H9 (cell line): ENCODE measurements at regions not wholly inside any gene's neighbourhood (a gene's known extent, or its start where the extent isn't known, plus 50 kb on each side); places are given as distances from the start of the nearest gene placed in this dataset.

Source experiments
- DNase-seq: peaks from one replicate; pipeline ENCODE4 v3.0.0-alpha.2; 2017
- H2AFZ ChIP-seq: one replicate; pipeline ENCODE4 v1.6.1; 2013; ENCODE audit warnings: mild to moderate bottlenecking, low read length, control low read depth, moderate library complexity
- H2AK5ac ChIP-seq: 2 replicates; pipeline ENCODE4 v1.6.1; 2013; ENCODE audit warnings: low read length, control low read depth, mixed read lengths; ENCODE audit not compliant: insufficient read length
- H2BK120ac ChIP-seq: one replicate; pipeline ENCODE4 v1.6.1; 2013; ENCODE audit warnings: low read depth, mild to moderate bottlenecking, low read length, control low read depth, inconsistent platforms; ENCODE audit not compliant: poor library complexity, severe bottlenecking
- H2BK12ac ChIP-seq: 2 replicates; pipeline ENCODE4 v1.6.1; 2013; ENCODE audit warnings: low read length, control low read depth, mixed read lengths, low read depth; ENCODE audit not compliant: insufficient read length
- H2BK15ac ChIP-seq: 2 replicates; pipeline ENCODE4 v1.6.1; 2013; ENCODE audit warnings: low read depth, low read length, control low read depth
- H2BK20ac ChIP-seq: one replicate; pipeline ENCODE4 v1.6.1; 2013; ENCODE audit warnings: low read depth, mild to moderate bottlenecking, low read length, control low read depth, inconsistent platforms; ENCODE audit not compliant: poor library complexity, severe bottlenecking
- H2BK5ac ChIP-seq: 2 replicates; pipeline ENCODE4 v1.6.1; 2013; ENCODE audit warnings: low read length, control low read depth, mixed read lengths; ENCODE audit not compliant: insufficient read length
- H3K14ac ChIP-seq: 2 replicates; pipeline ENCODE4 v1.6.1; 2013; ENCODE audit warnings: low read length, control low read depth; ENCODE audit not compliant: insufficient read depth
- H3K18ac ChIP-seq: 2 replicates; pipeline ENCODE4 v1.6.1; 2013; ENCODE audit warnings: low read depth, mild to moderate bottlenecking, mixed read lengths, low read length, control low read depth; ENCODE audit not compliant: insufficient read length
- H3K23ac ChIP-seq: 2 replicates; pipeline ENCODE4 v1.6.1; 2013; ENCODE audit warnings: low read length, control low read depth, mixed read lengths, low read depth; ENCODE audit not compliant: insufficient read length
- H3K23me2 ChIP-seq: 2 replicates; pipeline ENCODE4 v1.6.1; 2013; ENCODE audit warnings: low read depth, mild to moderate bottlenecking, mixed read lengths, low read length, control low read depth; ENCODE audit not compliant: insufficient read length, poor library complexity, severe bottlenecking
- H3K27ac ChIP-seq: 2 replicates; pipeline ENCODE4 v1.5.1; 2013; ENCODE audit warnings: low read length, control low read depth, mixed read lengths, low read depth; ENCODE audit not compliant: insufficient read length
- H3K27me3 ChIP-seq: 2 replicates; pipeline ENCODE4 v1.6.1; 2013; ENCODE audit warnings: low read length, control low read depth, inconsistent platforms; ENCODE audit not compliant: insufficient read depth
- H3K4ac ChIP-seq: 2 replicates; pipeline ENCODE4 v1.6.1; 2013; ENCODE audit warnings: low read depth, mild to moderate bottlenecking, control low read depth, inconsistent platforms, low read length, moderate library complexity
- H3K4me1 ChIP-seq: 2 replicates; pipeline ENCODE4 v1.6.1; 2013; ENCODE audit warnings: low read length, control low read depth, inconsistent platforms; ENCODE audit not compliant: insufficient read depth
- H3K4me2 ChIP-seq: 2 replicates; pipeline ENCODE4 v1.6.1; 2013; ENCODE audit warnings: low read length, control low read depth, mixed read lengths; ENCODE audit not compliant: insufficient read length, insufficient read depth
- H3K56ac ChIP-seq: 2 replicates; pipeline ENCODE4 v1.6.1; 2013; ENCODE audit warnings: low read depth, mild to moderate bottlenecking, mixed read lengths, low read length, control low read depth; ENCODE audit not compliant: insufficient read length
- H3K79me1 ChIP-seq: 2 replicates; pipeline ENCODE4 v1.6.1; 2013; ENCODE audit warnings: low read depth, mild to moderate bottlenecking, moderate library complexity, low read length, control low read depth, inconsistent platforms; ENCODE audit not compliant: insufficient read depth, poor library complexity, severe bottlenecking
- H3K79me2 ChIP-seq: 2 replicates; pipeline ENCODE4 v1.6.1; 2013; ENCODE audit warnings: low read length, control low read depth, inconsistent platforms; ENCODE audit not compliant: insufficient read depth
- H3K9ac ChIP-seq: 2 replicates; pipeline ENCODE4 v1.6.1; 2013; ENCODE audit warnings: low read length, control low read depth, mixed read lengths; ENCODE audit not compliant: insufficient read length; ENCODE audit errors: extremely low read depth
- H3K9me3 ChIP-seq: one replicate; pipeline ENCODE4 v1.6.1; 2013; ENCODE audit warnings: low read depth, low read length, inconsistent platforms; ENCODE audit not compliant: control insufficient read depth
- H3T11ph ChIP-seq: one replicate; pipeline ENCODE4 v1.6.1; 2013; ENCODE audit warnings: mild to moderate bottlenecking, low read length, control low read depth, inconsistent platforms
- H4K20me1 ChIP-seq: one replicate; pipeline ENCODE4 v1.6.1; 2013; ENCODE audit not compliant: control insufficient read depth, insufficient read length, insufficient read depth
- H4K5ac ChIP-seq: 2 replicates; pipeline ENCODE4 v1.6.1; 2013; ENCODE audit warnings: low read depth, mild to moderate bottlenecking, mixed read lengths, low read length, control low read depth; ENCODE audit not compliant: insufficient read length
- H4K8ac ChIP-seq: replicated peaks from 2 replicates; pipeline ENCODE4 v1.6.1; 2013; ENCODE audit warnings: low read length, control low read depth, mixed read lengths, low read depth; ENCODE audit not compliant: insufficient read length
- H4K91ac ChIP-seq: 2 replicates; pipeline ENCODE4 v1.6.1; 2013; ENCODE audit warnings: low read depth, mild to moderate bottlenecking, moderate library complexity, mixed read lengths, low read length, control low read depth; ENCODE audit not compliant: insufficient read length
- H3K27ac Mint-ChIP-seq, 3 experiments: 2 replicates in 2 of 3; 3 replicates in 1 of 3; pipeline ENCODE4 v1.8.0; 2020 to 2021; ENCODE audit warnings: mixed read lengths in 3 of 3, mild to moderate bottlenecking in 1 of 3, moderate library complexity in 1 of 3
- H3K27me3 Mint-ChIP-seq: 2 replicates; pipeline ENCODE4 v1.8.0; 2021; ENCODE audit warnings: low read depth, mild to moderate bottlenecking, moderate library complexity, mixed read lengths
- H3K36me3 Mint-ChIP-seq, 3 experiments: 2 replicates in 2 of 3; 3 replicates in 1 of 3; pipeline ENCODE4 v1.8.0; 2020 to 2021; ENCODE audit warnings: low read depth in 3 of 3, mixed read lengths in 3 of 3; ENCODE audit not compliant: insufficient read depth in 1 of 3
- H3K4me1 Mint-ChIP-seq, 2 experiments: 2 replicates each; pipeline ENCODE4 v1.8.0; 2020; ENCODE audit warnings: mixed read lengths in 2 of 2
- H3K4me3 Mint-ChIP-seq, 2 experiments: 2 replicates in 1 of 2; 3 replicates in 1 of 2; pipeline ENCODE4 v1.8.0; 2020 to 2021; ENCODE audit warnings: mild to moderate bottlenecking in 2 of 2, mixed read lengths in 2 of 2, moderate library complexity in 1 of 2
- H3K9me3 Mint-ChIP-seq, 2 experiments: 2 replicates in 1 of 2; 3 replicates in 1 of 2; pipeline ENCODE4 v1.8.0; 2020; ENCODE audit warnings: mild to moderate bottlenecking in 2 of 2, mixed read lengths in 2 of 2, moderate library complexity in 1 of 2
- WGBS: extraction: QIAGEN DNeasy Blood & Tissue Kit; methylation state at CpG from one replicate; pipeline ENCODE4 v1.1.7; 2013; ENCODE audit warnings: missing lambda C conversion rate, low lambda C conversion rate, mixed read lengths; ENCODE audit not compliant: insufficient read length; ENCODE audit errors: extremely low coverage; 5-methylcytosine and 5-hydroxymethylcytosine counted together
- TF ChIP-seq, protein P1 (sequence below): fragments of 200-600 bp; sonication (generic); conservative IDR thresholded peaks from 3 replicates; pipeline ENCODE4 v1.8.0; 2021; ENCODE audit warnings: antibody characterized with exemption, mild to moderate bottlenecking

- Histone ChIP-seq H3K23ac (no peak overlapping the region), H4K5ac (no peak overlapping the region), H3K27ac (no peak overlapping the region), H3K4ac (no peak overlapping the region), H4K8ac (no peak overlapping the region), H3K4me1 (no peaks in the 10 kb centered on the region), H3K79me2 (no peaks in the 10 kb centered on the region), H3K14ac (no peak overlapping the region), H2BK20ac (no peak overlapping the region), H4K91ac (no peak overlapping the region), H3K79me1 (no peaks in the 10 kb centered on the region), H3T11ph (no peak overlapping the region), H3K4me2 (no peak overlapping the region), H3K9me3 (no peaks in the 10 kb centered on the region), H2BK120ac (no peak overlapping the region), H2BK15ac (no peak overlapping the region), H2AFZ (no peak overlapping the region), H2AK5ac (no peak overlapping the region), H4K20me1 (no peaks in the 10 kb centered on the region), H3K9ac (no peak overlapping the region), H3K27me3 (no peaks in the 10 kb centered on the region), H3K18ac (no peak overlapping the region), H2BK5ac (no peak overlapping the region), H3K56ac (no peak overlapping the region), H2BK12ac (no peak overlapping the region), H3K23me2 (no peaks in the 10 kb centered on the region)
- peaks cover 6% of the 10 kb centered on the region for H3K27me3 Mint-ChIP-seq
- WGBS = no CpG with 5 or more reads among the region's 4 CpGs
- no peak overlapping the region for H3K27ac Mint-ChIP-seq
- TF ChIP-seq, protein P1, sequence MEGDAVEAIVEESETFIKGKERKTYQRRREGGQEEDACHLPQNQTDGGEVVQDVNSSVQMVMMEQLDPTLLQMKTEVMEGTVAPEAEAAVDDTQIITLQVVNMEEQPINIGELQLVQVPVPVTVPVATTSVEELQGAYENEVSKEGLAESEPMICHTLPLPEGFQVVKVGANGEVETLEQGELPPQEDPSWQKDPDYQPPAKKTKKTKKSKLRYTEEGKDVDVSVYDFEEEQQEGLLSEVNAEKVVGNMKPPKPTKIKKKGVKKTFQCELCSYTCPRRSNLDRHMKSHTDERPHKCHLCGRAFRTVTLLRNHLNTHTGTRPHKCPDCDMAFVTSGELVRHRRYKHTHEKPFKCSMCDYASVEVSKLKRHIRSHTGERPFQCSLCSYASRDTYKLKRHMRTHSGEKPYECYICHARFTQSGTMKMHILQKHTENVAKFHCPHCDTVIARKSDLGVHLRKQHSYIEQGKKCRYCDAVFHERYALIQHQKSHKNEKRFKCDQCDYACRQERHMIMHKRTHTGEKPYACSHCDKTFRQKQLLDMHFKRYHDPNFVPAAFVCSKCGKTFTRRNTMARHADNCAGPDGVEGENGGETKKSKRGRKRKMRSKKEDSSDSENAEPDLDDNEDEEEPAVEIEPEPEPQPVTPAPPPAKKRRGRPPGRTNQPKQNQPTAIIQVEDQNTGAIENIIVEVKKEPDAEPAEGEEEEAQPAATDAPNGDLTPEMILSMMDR = no peak
- H3K4me1 Mint-ChIP-seq = no peaks in the 10 kb centered on the region
- H3K36me3 Mint-ChIP-seq = peaks cover 0 to 6% (median 3%) of the 10 kb centered on the region in 3 experiments; a peak in 2 of 7 replicates
- no peak for DNase-seq
- peaks cover 13 to 15% of the 10 kb centered on the region in 2 experiments; a peak in 4 of 5 replicates for H3K9me3 Mint-ChIP-seq
- no peak overlapping the region for H3K4me3 Mint-ChIP-seq
These were observed 68.2 kb downstream of the OXGR1 start for GRCh38 chr13:96925916-96926628.
